AG09319 (cell line): ENCODE measurements at regions not wholly inside any gene's neighbourhood (a gene's known extent, or its start where the extent isn't known, plus 50 kb on each side); places are given as distances from the start of the nearest gene placed in this dataset.

ENCODE experiments used
- DNase-seq: peaks from one replicate; pipeline ENCODE4 v3.0.0-alpha.2; 2010; ENCODE audit warnings: low read depth; ENCODE audit errors: extremely low read depth
- CTCF ChIP-seq: IDR thresholded peaks from 2 replicates; pipeline ENCODE4 v1.5.1; 2011; ENCODE audit warnings: low read depth, mild to moderate bottlenecking, inconsistent platforms, low read length, moderate library complexity

DNA sequence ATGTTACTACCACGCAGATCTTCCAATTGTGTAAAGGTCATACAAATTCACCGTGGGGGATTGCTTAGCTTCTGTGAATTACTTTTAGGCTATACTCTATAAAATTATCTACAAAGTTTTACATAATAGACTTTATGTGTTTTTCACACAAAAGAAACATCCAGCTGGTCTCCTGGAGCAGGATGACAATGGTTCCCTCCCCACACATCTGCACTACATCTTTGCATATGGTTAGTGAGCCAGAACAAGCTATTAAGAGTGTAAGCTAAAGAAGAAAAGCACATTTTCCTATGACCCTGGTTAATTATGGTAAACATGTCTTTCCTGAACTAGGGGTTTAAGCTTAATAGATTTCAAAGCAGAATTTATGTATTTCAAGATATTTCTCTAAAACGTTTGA lies 295.1 kb downstream of the ASXL3 start:
- no peak for TF ChIP-seq CTCF

DNA sequence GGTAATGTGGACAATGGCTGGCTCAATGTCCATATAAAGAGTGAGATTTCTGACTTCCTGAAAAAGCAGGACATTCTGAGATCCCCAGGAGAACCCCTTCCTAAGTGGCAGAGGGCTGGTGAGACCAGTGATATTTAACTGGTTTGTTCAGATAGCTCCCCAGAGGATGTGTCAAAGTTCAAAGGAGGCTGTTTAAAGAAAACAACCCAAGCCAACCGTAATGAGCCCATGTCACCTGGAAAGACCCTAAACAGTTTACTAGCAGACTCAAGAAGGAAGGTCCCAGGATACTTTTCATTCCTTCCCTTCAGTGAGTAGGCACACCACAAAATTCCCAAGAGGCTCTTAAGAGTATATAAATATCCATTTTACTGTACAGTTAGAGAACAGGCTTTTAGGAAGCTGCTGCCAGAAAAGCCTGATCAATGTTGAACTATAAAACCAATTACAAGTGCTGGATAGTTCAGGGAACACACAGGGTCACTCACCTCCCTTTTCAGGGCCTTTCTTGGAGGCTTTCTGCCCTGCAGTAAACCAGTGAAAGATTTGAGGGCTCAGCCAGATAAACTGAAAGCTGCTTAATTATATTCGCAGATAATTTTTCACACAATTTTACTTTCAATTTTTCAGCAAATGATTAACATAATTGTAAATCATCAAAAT lies 293.5 kb downstream of the ASXL3 start:
- DNase-seq = no peak
- no peak for TF ChIP-seq CTCF

More for the DNA sequence above, 295.1 kb downstream of the ASXL3 start:
- DNase-seq = no peak

- no peak for DNase-seq
- no peak for TF ChIP-seq CTCF
Observed at GRCh38 chr18:33870059-33870458, 292.0 kb downstream of the ASXL3 start.

DNA sequence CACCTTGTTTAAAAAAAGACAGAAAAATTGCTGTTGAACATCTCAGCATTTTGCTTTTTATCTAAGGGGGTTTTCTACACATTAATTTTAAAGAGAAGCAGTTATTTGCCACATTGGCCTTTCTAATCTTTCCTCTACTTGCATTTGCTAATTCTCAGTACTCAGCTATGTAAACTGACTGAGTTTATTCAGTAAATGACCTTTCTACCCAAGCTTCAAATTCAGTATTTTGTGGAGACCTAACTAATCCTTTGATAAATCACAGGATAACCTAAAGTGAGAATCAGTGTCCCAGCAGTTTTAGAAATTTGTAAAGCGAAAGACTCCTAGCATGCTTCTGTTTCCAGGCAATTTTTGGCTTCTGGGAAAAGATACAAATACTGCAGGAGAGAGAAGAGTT lies 288.4 kb downstream of the ASXL3 start:
- DNase-seq = no peak
- TF ChIP-seq CTCF = no peak

GRCh38 chr18:33863912-33864311 lies 285.9 kb downstream of the ASXL3 start:
- TF ChIP-seq CTCF = no peak

GRCh38 chr18:33854827-33855139 lies 276.8 kb downstream of the ASXL3 start:
- no peak for DNase-seq
- no peak for TF ChIP-seq CTCF

More at GRCh38 chr18:33863912-33864311, 285.9 kb downstream of the ASXL3 start:
- no peak for DNase-seq

- no peak for DNase-seq
- no peak for TF ChIP-seq CTCF
Observed at GRCh38 chr18:33854086-33854826, 276.2 kb downstream of the ASXL3 start.
